ENCODE measurements at regions not wholly inside any gene's neighbourhood (a gene's known extent, or its start where the extent isn't known, plus 50 kb on each side); places are given as distances from the start of the nearest gene placed in this dataset.
"Not testable (repeated sequence)": the region's sequence is repeated elsewhere in the genome, so short reads cannot be mapped to it uniquely, and the experiment has no call there.

- DNase-seq (ENCODE audit: extremely low read depth, low read depth): no peak
These were observed 96.6 kb upstream of the PCED1B start for GRCh38 chr12:46982629-46983392.

GRCh38 chr12:46983393-46983793 is 96.0 kb upstream of the PCED1B start:
- DNase-seq (ENCODE audit: extremely low read depth, low read depth): no peak

- peak; percentile 63 for DNase-seq (ENCODE audit: extremely low read depth, low read depth)
These were observed 95.2 kb upstream of the PCED1B start for GRCh38 chr12:46983959-46984841.

GRCh38 chr12:46985816-46986215 is 93.6 kb upstream of the PCED1B start:
- no peak for DNase-seq (ENCODE audit: extremely low read depth, low read depth)

GRCh38 chr12:46988122-46988521 is 91.3 kb upstream of the PCED1B start:
- not testable (repeated sequence) for DNase-seq (ENCODE audit: extremely low read depth, low read depth)

GRCh38 chr12:46990211-46990610 is 89.2 kb upstream of the PCED1B start:
- DNase-seq (ENCODE audit: extremely low read depth, low read depth): no peak

GRCh38 chr12:46992051-46992450 is 87.4 kb upstream of the PCED1B start:
- DNase-seq (ENCODE audit: extremely low read depth, low read depth): not testable (repeated sequence)

GRCh38 chr12:46998811-46999368 is 80.5 kb upstream of the PCED1B start:
- DNase-seq (ENCODE audit: extremely low read depth, low read depth): no peak

GRCh38 chr12:47004634-47005033 is 74.8 kb upstream of the PCED1B start:
- DNase-seq (ENCODE audit: extremely low read depth, low read depth): no peak

GRCh38 chr12:47007048-47007447 is 72.4 kb upstream of the PCED1B start:
- DNase-seq (ENCODE audit: extremely low read depth, low read depth): no peak

- no peak for DNase-seq (ENCODE audit: extremely low read depth, low read depth)
These were observed 66.9 kb upstream of the PCED1B start for GRCh38 chr12:47012552-47012951.

GRCh38 chr12:47014474-47014873 is 64.9 kb upstream of the PCED1B start:
- no peak for DNase-seq (ENCODE audit: extremely low read depth, low read depth)

- DNase-seq (ENCODE audit: extremely low read depth, low read depth): no peak
These were observed 64.0 kb upstream of the PCED1B start for GRCh38 chr12:47015381-47015780.

- no peak for DNase-seq (ENCODE audit: extremely low read depth, low read depth)
These were observed 62.2 kb upstream of the PCED1B start for GRCh38 chr12:47017041-47017713.

GRCh38 chr12:47017901-47018475 is 61.4 kb upstream of the PCED1B start:
- no peak for DNase-seq (ENCODE audit: extremely low read depth, low read depth)

GRCh38 chr12:47020211-47020821 is 59.1 kb upstream of the PCED1B start:
- DNase-seq (ENCODE audit: extremely low read depth, low read depth): no peak

- peak; percentile 69 for DNase-seq (ENCODE audit: extremely low read depth, low read depth)
These were observed 58.1 kb upstream of the PCED1B start for GRCh38 chr12:47021298-47021697.

- no peak for DNase-seq (ENCODE audit: extremely low read depth, low read depth)
These were observed 57.1 kb upstream of the PCED1B start for GRCh38 chr12:47022296-47022695.

- no peak for DNase-seq (ENCODE audit: extremely low read depth, low read depth)
These were observed 56.1 kb upstream of the PCED1B start for GRCh38 chr12:47023311-47023710.

- DNase-seq (ENCODE audit: extremely low read depth, low read depth): no peak
These were observed 55.5 kb upstream of the PCED1B start for GRCh38 chr12:47023953-47024352.

Data from NCI-H460 (cell line).